Activated CD4-positive, alpha-beta memory T cell treated with anti-CD3 and anti-CD28 coated beads for 36 hours (primary cell): ENCODE measurements at regions not wholly inside any gene's neighbourhood (a gene's known extent, or its start where the extent isn't known, plus 50 kb on each side); places are given as distances from the start of the nearest gene placed in this dataset.

ENCODE experiments used
- CTCF ChIA-PET: fragments of 350-600 bp; sonication (Branson Sonifier 250); formaldehyde crosslinking; loops from one replicate; lab custom pipeline; 2021; ENCODE audit warnings: antibody characterized with exemption, inconsistent platforms; lab: Charles Lee
- POLR2A ChIA-PET: fragments of 350-600 bp; sonication (Branson Sonifier 250); formaldehyde crosslinking; loops from one replicate; lab custom pipeline; 2021; ENCODE audit warnings: antibody characterized with exemption; lab: Charles Lee
- DNase-seq: peaks from one replicate; pipeline ENCODE4 v3.0.0-alpha.2; 2020
- H3K27ac Mint-ChIP-seq: one replicate; pipeline ENCODE4 v1.8.0; 2021; ENCODE audit warnings: mixed read lengths
- H3K27me3 Mint-ChIP-seq: one replicate; pipeline ENCODE4 v1.8.0; 2021; ENCODE audit warnings: mixed read lengths
- H3K36me3 Mint-ChIP-seq: one replicate; pipeline ENCODE4 v1.8.0; 2021; ENCODE audit warnings: mixed read lengths
- H3K4me1 Mint-ChIP-seq: one replicate; pipeline ENCODE4 v1.8.0; 2021; ENCODE audit warnings: low read depth, mixed read lengths
- H3K4me3 Mint-ChIP-seq: one replicate; pipeline ENCODE4 v1.8.0; 2021; ENCODE audit warnings: mild to moderate bottlenecking, mixed read lengths
- H3K9me3 Mint-ChIP-seq: one replicate; pipeline ENCODE4 v1.8.0; 2021; ENCODE audit warnings: mixed read lengths
- intact Hi-C: fragments of 100-400 bp; cut with micrococcal nuclease; formaldehyde crosslinking; loops from one replicate; pipeline ENCODE4 v1.15.1; 2023

DNA sequence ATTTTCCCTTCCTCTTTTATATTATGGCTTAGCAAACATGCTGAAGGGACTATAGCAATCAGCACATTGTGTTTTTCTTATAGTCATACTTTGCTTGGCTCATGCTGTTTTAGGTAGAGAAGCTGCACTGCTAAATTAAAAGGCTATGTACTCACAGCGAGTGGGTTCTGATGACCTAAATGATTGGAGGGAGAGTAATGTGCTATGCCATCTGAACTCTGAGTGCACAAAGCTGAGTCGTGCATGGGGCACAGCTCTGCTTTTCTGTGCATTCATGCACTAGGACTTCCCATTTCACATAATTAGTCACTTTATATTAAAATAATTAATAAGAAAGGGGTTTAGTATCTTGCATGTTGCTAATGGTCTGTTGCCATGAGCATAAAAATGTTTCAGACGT is 132.7 kb upstream of the ADGRL3 start:
- ChIA-PET POLR2A (no interaction called here), CTCF (no interaction called here)
- no peak for DNase-seq
- intact Hi-C loops, result no loop called here
- Mint-ChIP-seq H3K9me3 (peaks cover 18% of the 10 kb centered on the region), H3K36me3 (no peaks in the 10 kb centered on the region), H3K27ac (no peak overlapping the region), H3K4me1 (no peaks in the 10 kb centered on the region), H3K27me3 (no peaks in the 10 kb centered on the region), H3K4me3 (no peak overlapping the region)

DNA sequence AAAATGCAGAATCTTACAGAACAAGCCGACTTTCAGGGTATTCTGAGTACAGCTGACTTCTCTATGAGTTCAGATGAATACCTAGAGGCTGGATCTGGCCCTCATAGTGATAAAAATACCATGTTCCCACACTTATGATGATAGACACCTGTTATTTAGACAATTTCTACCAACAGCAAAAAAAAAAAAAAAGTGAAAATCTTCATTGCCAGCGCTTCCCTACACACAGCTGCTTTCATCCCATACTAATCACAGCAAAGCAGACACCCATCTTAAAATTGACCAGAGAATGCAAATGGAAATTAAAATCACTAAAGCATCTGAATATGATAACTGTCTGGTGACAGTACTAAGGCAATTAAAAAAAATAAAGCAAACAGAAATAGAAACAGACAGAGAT is 132.1 kb upstream of the ADGRL3 start:
- H3K27ac Mint-ChIP-seq, result no peak overlapping the region
- intact Hi-C loops, result no loop called here
- ChIA-PET CTCF (no interaction called here), POLR2A (no interaction called here)
- no peak overlapping the region for H3K4me3 Mint-ChIP-seq
- no peaks in the 10 kb centered on the region for H3K27me3 Mint-ChIP-seq
- DNase-seq, result no peak
- no peaks in the 10 kb centered on the region for H3K36me3 Mint-ChIP-seq
- no peaks in the 10 kb centered on the region for H3K4me1 Mint-ChIP-seq
- peaks cover 18% of the 10 kb centered on the region for H3K9me3 Mint-ChIP-seq

DNA sequence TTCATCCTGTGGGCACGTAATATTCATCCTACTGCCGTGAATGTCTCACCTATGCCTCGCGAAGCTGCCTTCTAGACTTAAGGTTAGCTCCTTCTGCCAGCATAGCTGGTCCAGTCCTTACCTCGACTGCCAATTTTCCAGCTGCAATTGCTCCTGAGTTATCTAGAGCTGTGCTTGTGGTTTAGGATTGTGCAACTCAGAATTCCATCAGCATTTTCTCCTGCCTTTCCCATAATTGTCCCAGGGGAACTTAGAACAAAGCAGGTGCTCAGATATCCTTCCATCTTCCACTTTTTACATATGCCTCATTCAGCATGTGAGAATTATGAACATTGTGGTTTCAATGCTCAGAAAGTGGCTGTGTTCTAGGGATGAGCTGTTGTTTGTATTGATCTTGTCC is 131.4 kb upstream of the ADGRL3 start:
- CTCF ChIA-PET, result no interaction called here
- intact Hi-C loops, result no loop called here
- no peaks in the 10 kb centered on the region for H3K4me1 Mint-ChIP-seq

DNA sequence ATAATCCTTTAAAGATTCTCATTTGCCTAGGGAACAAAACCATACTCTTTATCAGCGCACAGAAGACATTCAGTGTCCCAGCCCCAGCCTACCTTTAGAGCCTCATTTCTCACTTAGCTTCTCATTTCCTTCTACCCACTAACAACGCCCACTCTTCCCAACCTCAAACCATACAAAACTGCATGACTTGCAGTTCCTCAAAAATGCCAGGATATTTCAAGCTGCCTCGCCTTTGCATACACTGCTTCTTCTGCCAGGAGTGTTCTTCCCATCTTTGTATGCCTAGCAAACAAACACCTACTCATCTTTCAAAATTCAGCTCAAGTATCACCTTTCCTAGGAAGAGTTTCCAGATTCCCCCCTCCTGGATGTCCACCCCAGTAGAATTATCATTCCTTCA is 129.9 kb upstream of the ADGRL3 start:
- ChIA-PET CTCF (no interaction called here), POLR2A (no interaction called here)
- no peak overlapping the region for H3K27ac Mint-ChIP-seq
- H3K9me3 Mint-ChIP-seq, result peaks cover 18% of the 10 kb centered on the region
- no peaks in the 10 kb centered on the region for H3K4me1 Mint-ChIP-seq
- no peaks in the 10 kb centered on the region for H3K36me3 Mint-ChIP-seq
- intact Hi-C loops, result no loop called here
- DNase-seq, result no peak
- H3K4me3 Mint-ChIP-seq, result no peak overlapping the region
- no peaks in the 10 kb centered on the region for H3K27me3 Mint-ChIP-seq

More for the DNA sequence above, 131.4 kb upstream of the ADGRL3 start:
- Mint-ChIP-seq H3K36me3 (no peaks in the 10 kb centered on the region), H3K27ac (no peak overlapping the region), H3K4me3 (no peak overlapping the region), H3K9me3 (peaks cover 18% of the 10 kb centered on the region), H3K27me3 (no peaks in the 10 kb centered on the region)
- POLR2A ChIA-PET, result no interaction called here
- DNase-seq, result no peak

DNA sequence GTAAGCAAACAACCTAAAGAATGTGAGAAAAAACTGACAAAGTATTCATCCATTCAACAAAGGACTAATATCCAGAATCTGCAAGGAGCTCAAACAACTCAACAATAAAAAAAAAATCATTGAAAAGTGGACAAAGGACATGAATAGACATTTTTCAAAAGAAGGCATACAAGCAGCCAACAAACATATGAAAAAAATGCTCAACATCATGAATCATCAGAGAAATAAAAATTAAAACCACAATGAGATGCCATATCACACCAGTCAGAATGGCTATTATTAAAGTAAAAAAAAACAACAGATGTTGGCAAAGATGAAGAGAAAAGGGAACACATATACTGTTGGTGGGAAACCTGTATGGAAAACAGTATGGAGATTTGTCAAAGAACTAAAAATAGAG is 120.7 kb upstream of the ADGRL3 start:
- Mint-ChIP-seq H3K27ac (no peak overlapping the region), H3K27me3 (no peaks in the 10 kb centered on the region), H3K4me3 (no peak overlapping the region), H3K4me1 (no peaks in the 10 kb centered on the region), H3K36me3 (no peaks in the 10 kb centered on the region), H3K9me3 (peaks cover 15% of the 10 kb centered on the region)
- intact Hi-C loops, result no loop called here
- POLR2A ChIA-PET, result no interaction called here
- CTCF ChIA-PET, result no interaction called here
- DNase-seq, result no peak

DNA sequence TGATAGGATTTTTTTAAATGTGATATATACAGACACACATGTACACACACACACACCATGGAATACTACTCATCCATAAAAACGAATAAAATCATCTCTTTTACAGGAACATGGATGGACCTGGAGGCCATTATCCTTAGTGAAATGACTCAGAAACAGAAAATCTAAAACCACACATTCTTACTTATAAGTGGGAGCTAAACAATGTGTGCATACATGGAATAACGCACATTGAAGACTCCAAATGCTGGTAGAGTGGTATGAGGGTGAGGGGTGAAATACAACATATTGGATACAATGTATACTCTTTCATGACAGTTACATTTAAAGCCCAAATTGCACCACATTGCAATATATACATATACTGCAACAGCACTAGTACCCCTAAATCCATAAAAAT is 120.2 kb upstream of the ADGRL3 start:
- Mint-ChIP-seq H3K27me3 (no peaks in the 10 kb centered on the region), H3K36me3 (no peaks in the 10 kb centered on the region), H3K9me3 (peaks cover 15% of the 10 kb centered on the region), H3K27ac (no peak overlapping the region), H3K4me3 (no peak overlapping the region), H3K4me1 (no peaks in the 10 kb centered on the region)
- intact Hi-C loops, result no loop called here
- no peak for DNase-seq
- ChIA-PET POLR2A (no interaction called here), CTCF (no interaction called here)

DNA sequence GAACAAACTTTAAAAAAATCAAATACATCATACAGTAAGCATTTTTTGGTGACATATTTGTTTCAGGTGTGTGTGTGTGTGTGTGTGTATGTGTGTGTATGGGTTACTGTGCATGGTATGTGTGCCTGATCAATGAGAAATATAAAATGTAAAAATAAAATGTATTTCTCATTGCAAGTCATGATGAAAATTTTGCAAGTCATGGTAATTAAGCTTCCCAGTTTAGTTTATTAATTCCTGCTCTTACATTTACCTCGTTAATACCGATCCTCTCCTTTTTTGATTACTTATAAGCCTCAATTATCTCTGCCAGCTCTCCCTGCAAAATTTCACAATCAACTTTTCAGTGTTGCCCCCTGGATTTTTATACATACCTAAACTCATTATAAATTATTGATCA is 114.6 kb upstream of the ADGRL3 start:
- H3K4me3 Mint-ChIP-seq, result no peak overlapping the region
- intact Hi-C loops, result no loop called here
- no peak for DNase-seq
- H3K9me3 Mint-ChIP-seq, result peaks cover 9% of the 10 kb centered on the region
- no peak overlapping the region for H3K27ac Mint-ChIP-seq
- POLR2A ChIA-PET, result no interaction called here
- H3K27me3 Mint-ChIP-seq, result no peaks in the 10 kb centered on the region
- no peaks in the 10 kb centered on the region for H3K4me1 Mint-ChIP-seq
- CTCF ChIA-PET, result no interaction called here
- no peaks in the 10 kb centered on the region for H3K36me3 Mint-ChIP-seq

DNA sequence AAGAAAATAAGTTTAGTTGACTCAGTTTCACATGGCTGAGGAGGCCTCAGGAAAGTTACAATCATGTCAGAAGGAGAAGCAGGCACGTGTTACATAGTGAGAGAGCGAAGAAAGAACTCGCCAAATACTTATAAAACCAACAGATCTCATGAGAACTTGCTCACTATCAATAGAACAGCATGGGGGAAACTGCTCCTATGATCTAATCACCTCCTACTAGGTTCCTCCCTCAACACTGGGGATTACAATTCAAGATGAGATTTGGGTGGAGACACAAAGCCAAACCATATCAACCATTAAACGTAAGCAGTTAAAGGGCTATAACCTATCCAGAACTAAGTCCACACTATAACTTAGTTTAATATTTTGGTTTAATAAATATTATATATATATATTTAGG is 113.8 kb upstream of the ADGRL3 start:
- H3K36me3 Mint-ChIP-seq, result no peaks in the 10 kb centered on the region
- ChIA-PET CTCF (no interaction called here), POLR2A (no interaction called here)

DNA sequence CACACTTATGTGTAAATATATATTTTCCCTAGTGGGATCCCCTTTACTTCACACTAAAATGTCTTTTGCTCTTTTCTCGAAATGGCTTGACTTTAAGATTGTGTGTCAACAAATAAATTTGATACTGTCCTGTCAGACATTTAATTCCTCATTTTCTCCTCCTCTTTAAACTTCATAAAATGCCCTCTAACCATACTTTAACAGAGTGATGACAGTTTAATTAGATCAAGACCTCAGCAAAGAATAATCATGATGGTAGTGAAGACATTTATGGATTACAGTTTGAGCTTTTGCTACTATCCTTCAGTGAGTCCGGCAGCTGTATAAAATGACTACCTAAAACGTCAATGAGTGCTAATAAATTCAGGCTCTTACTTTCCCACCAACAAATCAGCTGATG is 113.1 kb upstream of the ADGRL3 start:
- ChIA-PET CTCF (no interaction called here), POLR2A (no interaction called here)
- intact Hi-C loops, result no loop called here
- no peak overlapping the region for H3K27ac Mint-ChIP-seq
- H3K9me3 Mint-ChIP-seq, result peaks cover 7% of the 10 kb centered on the region
- no peaks in the 10 kb centered on the region for H3K27me3 Mint-ChIP-seq
- no peak for DNase-seq
- no peak overlapping the region for H3K4me3 Mint-ChIP-seq
- H3K36me3 Mint-ChIP-seq, result no peaks in the 10 kb centered on the region
- no peaks in the 10 kb centered on the region for H3K4me1 Mint-ChIP-seq

More for the DNA sequence above, 113.8 kb upstream of the ADGRL3 start:
- Mint-ChIP-seq H3K27ac (no peak overlapping the region), H3K4me3 (no peak overlapping the region), H3K27me3 (no peaks in the 10 kb centered on the region), H3K4me1 (no peaks in the 10 kb centered on the region), H3K9me3 (peaks cover 8% of the 10 kb centered on the region)
- no peak for DNase-seq
- intact Hi-C loops, result no loop called here

DNA sequence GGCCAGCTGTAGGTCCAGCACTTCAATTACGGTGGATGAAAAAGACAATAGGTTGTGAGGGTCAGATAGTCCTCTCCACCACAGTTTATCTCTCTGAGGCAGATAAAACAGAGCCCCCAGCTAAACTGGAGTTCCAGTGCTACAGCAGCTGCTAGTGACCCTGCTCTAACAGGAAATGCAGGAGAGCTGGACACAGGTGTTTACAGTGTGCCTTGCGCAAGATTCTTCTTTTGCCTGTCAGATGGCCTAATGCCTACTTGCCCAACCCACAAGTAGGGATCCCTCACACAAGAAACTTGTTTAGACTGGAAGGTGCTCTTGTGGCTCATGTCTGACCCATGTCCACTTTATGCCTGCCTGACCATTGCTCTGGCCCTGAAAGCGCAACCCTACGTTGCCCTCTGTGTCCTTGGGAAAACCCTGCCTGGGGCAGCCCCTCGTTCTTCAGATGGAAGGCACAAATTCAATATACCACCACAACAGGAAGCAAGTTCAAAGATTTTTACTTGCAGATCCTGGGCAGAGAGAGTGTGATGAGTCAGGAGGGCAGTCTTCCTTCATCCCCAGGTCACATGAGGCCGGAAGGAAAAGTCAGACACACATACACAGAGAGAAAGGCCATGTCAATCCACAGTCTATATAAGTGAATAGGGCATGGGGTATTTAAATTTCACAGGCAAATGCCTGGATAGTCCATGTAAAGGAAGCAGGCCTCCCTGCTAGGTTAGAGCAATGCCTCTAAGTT is 105.1 kb upstream of the ADGRL3 start:
- Mint-ChIP-seq H3K4me3 (no peak overlapping the region), H3K9me3 (peaks cover 13% of the 10 kb centered on the region), H3K27me3 (no peaks in the 10 kb centered on the region), H3K4me1 (no peaks in the 10 kb centered on the region), H3K27ac (no peak overlapping the region), H3K36me3 (no peaks in the 10 kb centered on the region)
- ChIA-PET POLR2A (no interaction called here), CTCF (no interaction called here)
- no peak for DNase-seq
- intact Hi-C loops, result no loop called here

DNA sequence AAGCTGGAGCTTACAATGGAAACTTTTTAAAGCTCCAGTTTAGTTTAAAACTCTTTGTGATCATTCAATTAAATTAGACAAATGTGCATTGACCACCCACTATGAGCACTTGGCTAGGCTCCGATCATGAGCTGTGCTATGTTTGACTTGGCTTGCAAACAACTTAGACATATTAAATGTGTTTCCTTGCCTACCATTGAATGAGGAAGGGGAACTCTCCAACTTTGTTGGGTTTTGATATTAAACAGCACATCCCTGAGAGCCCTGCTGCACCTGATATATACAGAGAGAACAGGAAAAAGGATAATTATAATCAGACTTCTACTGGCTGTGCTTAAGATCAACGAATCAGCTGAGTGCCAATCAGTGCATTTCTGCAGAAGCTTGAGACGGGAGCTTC is 71.4 kb upstream of the ADGRL3 start:
- DNase-seq, result no peak
- no peak overlapping the region for H3K27ac Mint-ChIP-seq
- POLR2A ChIA-PET, result no interaction called here
- no peak overlapping the region for H3K4me3 Mint-ChIP-seq
- H3K27me3 Mint-ChIP-seq, result no peaks in the 10 kb centered on the region
- CTCF ChIA-PET, result no interaction called here
- intact Hi-C loops, result no loop called here
- no peaks in the 10 kb centered on the region for H3K36me3 Mint-ChIP-seq
- H3K9me3 Mint-ChIP-seq, result peaks cover 19% of the 10 kb centered on the region
- no peaks in the 10 kb centered on the region for H3K4me1 Mint-ChIP-seq

DNA sequence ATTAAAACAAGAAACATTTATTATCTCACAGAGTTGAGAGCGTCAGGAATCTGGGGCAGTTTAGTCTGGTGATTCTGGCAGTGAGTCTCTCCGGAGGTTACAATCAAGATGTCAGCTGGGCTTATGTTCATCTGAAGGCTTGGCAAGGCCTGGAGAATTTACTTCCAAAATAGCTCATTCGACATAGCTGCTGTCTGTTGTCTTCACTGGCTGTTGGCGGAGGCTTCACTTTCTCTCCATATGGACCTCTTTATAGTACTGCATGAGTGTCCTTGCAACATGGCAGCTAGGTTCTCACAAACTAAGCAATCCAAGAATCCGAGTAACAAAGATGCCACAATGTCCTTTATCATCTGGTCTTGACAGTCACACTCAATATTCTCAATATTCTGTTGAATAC is 70.2 kb upstream of the ADGRL3 start:
- Mint-ChIP-seq H3K36me3 (no peaks in the 10 kb centered on the region), H3K27ac (no peak overlapping the region), H3K27me3 (no peaks in the 10 kb centered on the region), H3K9me3 (peaks cover 19% of the 10 kb centered on the region), H3K4me3 (no peak overlapping the region), H3K4me1 (no peaks in the 10 kb centered on the region)
- POLR2A ChIA-PET, result no interaction called here
- intact Hi-C loops, result no loop called here
- CTCF ChIA-PET, result no interaction called here
- no peak for DNase-seq

DNA sequence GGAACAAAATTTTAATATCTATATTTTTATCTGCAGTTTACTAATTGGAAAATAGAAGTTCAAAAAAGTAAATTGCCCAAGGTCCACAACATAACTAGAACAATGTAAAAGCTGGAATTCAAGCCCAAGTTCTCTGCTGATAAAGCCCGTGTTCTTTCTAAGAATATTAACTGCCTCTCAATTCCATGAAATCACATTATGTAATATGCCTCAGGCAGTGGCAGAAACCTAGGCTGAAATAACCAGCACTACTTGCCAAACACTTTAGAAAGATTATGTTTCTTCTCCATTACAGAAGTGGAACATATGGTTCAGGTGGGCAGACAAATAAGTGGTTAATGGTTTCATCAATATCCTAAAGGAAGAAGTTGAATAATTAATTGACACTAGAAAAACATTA is 56.7 kb upstream of the ADGRL3 start:
- no peaks in the 10 kb centered on the region for H3K27me3 Mint-ChIP-seq
- no peak overlapping the region for H3K4me3 Mint-ChIP-seq
- H3K36me3 Mint-ChIP-seq, result no peaks in the 10 kb centered on the region
- POLR2A ChIA-PET, result no interaction called here
- H3K9me3 Mint-ChIP-seq, result peaks cover 7% of the 10 kb centered on the region
- H3K27ac Mint-ChIP-seq, result no peak overlapping the region
- DNase-seq, result no peak
- no peaks in the 10 kb centered on the region for H3K4me1 Mint-ChIP-seq
- CTCF ChIA-PET, result no interaction called here
- intact Hi-C loops, result no loop called here
